Small intestine (tissue), 7 donors: ENCODE measurements at regions not wholly inside any gene's neighbourhood (a gene's known extent, or its start where the extent isn't known, plus 50 kb on each side); places are given as distances from the start of the nearest gene placed in this dataset.

Source experiments
- DNase-seq, 2 donors: peaks; one replicate each; pipeline versions ENCODE4 v3.0.0 to v3.0.0-alpha.2; 2013
- FAIRE-seq: peaks from 2 replicates; lab custom pipeline; 2012; peaks lifted over from hg19 to GRCh38; lab: Jason Lieb, UNC
- H3K27ac ChIP-seq, 3 donors: one replicate each; pipeline ENCODE4 v1.5.1; 2013; ENCODE audit warnings: low read length in 2 of 3, mild to moderate bottlenecking in 2 of 3, control low read depth in 1 of 3, inconsistent platforms in 1 of 3, low read depth in 1 of 3, moderate library complexity in 1 of 3
- H3K27me3 ChIP-seq, 3 donors: one replicate each; pipeline ENCODE4 v1.6.1; 2013; ENCODE audit warnings: low read length in 3 of 3, inconsistent platforms in 1 of 3; ENCODE audit not compliant: control insufficient read depth in 3 of 3, insufficient read depth in 3 of 3
- H3K36me3 ChIP-seq, 3 donors: one replicate each; pipeline ENCODE4 v1.6.1; 2013; ENCODE audit warnings: low read length in 3 of 3, inconsistent platforms in 1 of 3, low read depth in 1 of 3, mild to moderate bottlenecking in 1 of 3, moderate library complexity in 1 of 3; ENCODE audit not compliant: control insufficient read depth in 3 of 3, insufficient read depth in 2 of 3
- H3K4me1 ChIP-seq, 3 donors: one replicate each; pipeline ENCODE4 v1.6.1; 2013; ENCODE audit warnings: low read length in 2 of 3, inconsistent platforms in 1 of 3, low read depth in 1 of 3, mild to moderate bottlenecking in 1 of 3, moderate library complexity in 1 of 3; ENCODE audit not compliant: control insufficient read depth in 3 of 3, insufficient read depth in 2 of 3
- H3K4me3 ChIP-seq, 3 donors: one replicate each; pipeline ENCODE4 v1.5.1; 2013; ENCODE audit warnings: low read length in 3 of 3, control low read depth in 1 of 3, inconsistent platforms in 1 of 3, low read depth in 1 of 3, mild to moderate bottlenecking in 1 of 3, moderate library complexity in 1 of 3
- H3K9me3 ChIP-seq, 2 donors: one replicate each; pipeline ENCODE4 v1.6.1; 2013; ENCODE audit warnings: low read depth in 1 of 2, low read length in 1 of 2; ENCODE audit not compliant: control insufficient read depth in 2 of 2, insufficient read depth in 1 of 2
- WGBS, 3 donors: extraction: QIAGEN DNeasy Blood & Tissue Kit; methylation state at CpG; one replicate each; pipeline ENCODE4 v1.1.7; 2013; 5-methylcytosine and 5-hydroxymethylcytosine counted together
- donor health status: healthy with polysubstance abuse.
- donor health status: control.
- donor health status: control.
- donor health status: Bipolar disorder and iron deficiency.
- donor health status: healthy.

- no peak for DNase-seq
- H3K36me3 ChIP-seq: no peaks in the 10 kb centered on the region
- no peak for FAIRE-seq
- H3K27ac ChIP-seq: no peak overlapping the region
- no peaks in the 10 kb centered on the region for H3K27me3 ChIP-seq
- peaks cover 0 to 4% of the 10 kb centered on the region in 2 donors for H3K9me3 ChIP-seq
- no peak overlapping the region for H3K4me3 ChIP-seq
- no peaks in the 10 kb centered on the region for H3K4me1 ChIP-seq
- 69 to 71% (median 70%) methylated on average over 5 of the region's 5 CpGs for WGBS, 3 donors
These were observed 230.7 kb upstream of the TMC3 start for GRCh38 chr15:81604713-81605112.

- Histone ChIP-seq H3K4me1 (no peaks in the 10 kb centered on the region), H3K27me3 (no peaks in the 10 kb centered on the region), H3K36me3 (no peaks in the 10 kb centered on the region), H3K9me3 (peaks cover 0 to 6% of the 10 kb centered on the region in 2 donors), H3K27ac (no peak overlapping the region), H3K4me3 (no peak overlapping the region)
- no peak for FAIRE-seq
- 73 to 84% (median 78%) methylated on average over 6 of the region's 6 CpGs for WGBS, 3 donors
- no peak for DNase-seq
These were observed 222.3 kb upstream of the TMC3 start for GRCh38 chr15:81596159-81596865.

- 68 to 77% (median 74%) methylated on average over 1 of the region's 1 CpG for WGBS, 3 donors
- Histone ChIP-seq H3K27me3 (no peaks in the 10 kb centered on the region), H3K4me3 (no peak overlapping the region), H3K36me3 (no peaks in the 10 kb centered on the region), H3K9me3 (peaks cover 0 to 3% of the 10 kb centered on the region in 2 donors), H3K4me1 (no peaks in the 10 kb centered on the region), H3K27ac (no peak overlapping the region)
- DNase-seq: no peak
- FAIRE-seq: no peak
These were observed 221.7 kb upstream of the TMC3 start for GRCh38 chr15:81595752-81596151.

- 89 to 95% (median 92%) methylated on average over 4 of the region's 4 CpGs for WGBS, 3 donors
- no peak overlapping the region for H3K4me3 ChIP-seq
- H3K27me3 ChIP-seq: no peaks in the 10 kb centered on the region
- DNase-seq (no peak), FAIRE-seq (no peak)
- no peaks in the 10 kb centered on the region for H3K36me3 ChIP-seq
- no peak overlapping the region for H3K27ac ChIP-seq
- peaks cover 0 to 3% of the 10 kb centered on the region in 2 donors for H3K9me3 ChIP-seq
- H3K4me1 ChIP-seq: no peaks in the 10 kb centered on the region
These were observed 215.7 kb upstream of the TMC3 start for GRCh38 chr15:81589671-81590070.

- Histone ChIP-seq H3K4me1 (no peaks in the 10 kb centered on the region), H3K27ac (no peak overlapping the region), H3K27me3 (no peaks in the 10 kb centered on the region), H3K4me3 (no peak overlapping the region), H3K9me3 (no peaks in the 10 kb centered on the region), H3K36me3 (no peaks in the 10 kb centered on the region)
- 37 to 51% (median 46%) methylated on average over 7 of the region's 7 CpGs for WGBS, 3 donors
- DNase-seq: no peak
- no peak for FAIRE-seq
These were observed 201.6 kb upstream of the TMC3 start for GRCh38 chr15:81575436-81576123.

GRCh38 chr15:81573098-81573746 is 199.2 kb upstream of the TMC3 start:
- DNase-seq (no peak), FAIRE-seq (no peak)
- 74 to 80% (median 77%) methylated on average over 9 of the region's 9 CpGs for WGBS, 3 donors
- Histone ChIP-seq H3K9me3 (no peaks in the 10 kb centered on the region), H3K4me1 (no peaks in the 10 kb centered on the region), H3K4me3 (no peak overlapping the region), H3K27me3 (no peaks in the 10 kb centered on the region), H3K36me3 (no peaks in the 10 kb centered on the region), H3K27ac (no peak overlapping the region)

GRCh38 chr15:81572190-81572589 is 198.2 kb upstream of the TMC3 start:
- no peaks in the 10 kb centered on the region for H3K4me1 ChIP-seq
- FAIRE-seq (no peak), DNase-seq (no peak)
- H3K27me3 ChIP-seq: no peaks in the 10 kb centered on the region
- no peaks in the 10 kb centered on the region for H3K9me3 ChIP-seq
- no peak overlapping the region for H3K4me3 ChIP-seq
- no peak overlapping the region for H3K27ac ChIP-seq
- H3K36me3 ChIP-seq: no peaks in the 10 kb centered on the region

- Histone ChIP-seq H3K27me3 (no peaks in the 10 kb centered on the region), H3K9me3 (no peaks in the 10 kb centered on the region), H3K36me3 (no peaks in the 10 kb centered on the region), H3K4me3 (no peak overlapping the region), H3K4me1 (no peaks in the 10 kb centered on the region), H3K27ac (no peak overlapping the region)
- FAIRE-seq: no peak
- no peak for DNase-seq
- 76 to 80% (median 77%) methylated on average over 4 of the region's 4 CpGs for WGBS, 3 donors
These were observed 195.5 kb upstream of the TMC3 start for GRCh38 chr15:81569286-81570080.
